ENCODE measurements at regions not wholly inside any gene's neighbourhood (a gene's known extent, or its start where the extent isn't known, plus 50 kb on each side); places are given as distances from the start of the nearest gene placed in this dataset.
"Not testable (repeated sequence)": the region's sequence is repeated elsewhere in the genome, so short reads cannot be mapped to it uniquely, and the experiment has no call there.

DNA sequence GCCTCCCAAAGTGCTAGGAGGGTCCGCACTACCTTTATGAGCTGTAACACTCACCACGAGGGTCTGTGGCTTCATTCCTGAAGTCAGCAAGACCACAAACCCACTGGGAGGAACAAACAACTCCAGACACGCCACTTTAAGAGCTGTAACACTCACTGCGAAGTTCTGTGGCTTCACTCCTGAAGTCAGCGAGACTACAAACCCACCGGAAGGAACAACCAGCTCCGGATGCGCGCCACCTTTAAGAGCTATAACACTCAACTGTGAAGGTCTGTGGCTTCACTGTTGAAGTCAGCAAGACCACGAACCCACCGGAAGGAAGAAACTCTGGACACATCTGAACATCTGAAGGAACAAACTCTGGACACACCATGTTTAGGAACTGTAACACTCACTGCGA lies 152.1 kb upstream of the IL15 start:
- TF ChIP-seq CTCF, POLR2A (IDR thresholded peaks at IDR 0.05): not testable (repeated sequence)
